ENCODE measurements at regions not wholly inside any gene's neighbourhood (a gene's known extent, or its start where the extent isn't known, plus 50 kb on each side); places are given as distances from the start of the nearest gene placed in this dataset.

DNA sequence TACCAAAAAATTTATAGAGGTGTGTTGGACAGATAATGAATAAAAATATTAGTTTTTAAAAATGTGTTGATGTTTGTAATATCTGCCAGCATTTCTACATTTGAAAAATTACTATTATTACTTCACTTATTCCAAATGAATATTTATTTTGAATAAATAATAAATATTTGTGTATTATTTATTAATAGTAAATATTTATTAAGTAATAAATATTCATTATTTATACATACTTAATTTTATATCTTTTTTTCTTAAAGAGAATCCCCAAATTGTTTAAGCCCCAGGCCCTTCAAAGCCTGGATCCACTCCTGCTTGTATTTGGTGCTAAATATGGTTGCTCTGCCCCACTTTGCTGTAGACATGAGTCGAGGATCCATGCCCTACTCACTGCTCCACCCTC, 60.5 kb upstream of the HOPX start:
- H3K4me1 ChIP-seq (ENCODE audit: control insufficient read depth, insufficient read depth, low read length), result no peaks in the 10 kb centered on the region
- H3K4me3 ChIP-seq (ENCODE audit: low read length), result no peak overlapping the region
- DNase-seq (no peak), ATAC-seq (no peak)
- no peak overlapping the region for H3K27ac ChIP-seq (ENCODE audit: low read length)
- 87% methylated on average over 1 of the region's 1 CpG for WGBS
- H3K27me3 ChIP-seq (ENCODE audit: control insufficient read depth, insufficient read depth), result no peaks in the 10 kb centered on the region
- intact Hi-C loops (cut with DNase I), result no loop called here
- H3K9me3 ChIP-seq (ENCODE audit: control insufficient read depth, low read length), result no peaks in the 10 kb centered on the region

- WGBS, result 52% methylated on average over 4 of the region's 4 CpGs
- H3K27ac ChIP-seq (ENCODE audit: low read length), result no peak overlapping the region
- intact Hi-C loops (cut with DNase I), result no loop called here
- no peak for DNase-seq
- no peaks in the 10 kb centered on the region for H3K27me3 ChIP-seq (ENCODE audit: control insufficient read depth, insufficient read depth)
- no peak for ATAC-seq
- no peaks in the 10 kb centered on the region for H3K9me3 ChIP-seq (ENCODE audit: control insufficient read depth, low read length)
- H3K4me3 ChIP-seq (ENCODE audit: low read length), result no peak overlapping the region
- no peaks in the 10 kb centered on the region for H3K4me1 ChIP-seq (ENCODE audit: control insufficient read depth, insufficient read depth, low read length)
Measured at GRCh38 chr4:56739066-56739777, 58.1 kb upstream of the HOPX start.

- no peak overlapping the region for H3K4me3 ChIP-seq (ENCODE audit: low read length)
- no peak for ATAC-seq
- no peaks in the 10 kb centered on the region for H3K9me3 ChIP-seq (ENCODE audit: control insufficient read depth, low read length)
- 90% methylated on average over 8 of the region's 8 CpGs for WGBS
- H3K4me1 ChIP-seq (ENCODE audit: control insufficient read depth, insufficient read depth, low read length), result no peaks in the 10 kb centered on the region
- H3K27ac ChIP-seq (ENCODE audit: low read length), result no peak overlapping the region
- H3K27me3 ChIP-seq (ENCODE audit: control insufficient read depth, insufficient read depth), result no peaks in the 10 kb centered on the region
- DNase-seq, result no peak
- intact Hi-C loops (cut with DNase I), result no loop called here
Measured at GRCh38 chr4:56737666-56738065, 56.6 kb upstream of the HOPX start.

- H3K9me3 ChIP-seq (ENCODE audit: control insufficient read depth, low read length), result no peaks in the 10 kb centered on the region
- no peaks in the 10 kb centered on the region for H3K4me1 ChIP-seq (ENCODE audit: control insufficient read depth, insufficient read depth, low read length)
- no peak overlapping the region for H3K27ac ChIP-seq (ENCODE audit: low read length)
- ATAC-seq (no peak), DNase-seq (no peak)
- intact Hi-C loops (cut with DNase I), result no loop called here
- 94% methylated on average over 5 of the region's 5 CpGs for WGBS
- no peak overlapping the region for H3K4me3 ChIP-seq (ENCODE audit: low read length)
- no peaks in the 10 kb centered on the region for H3K27me3 ChIP-seq (ENCODE audit: control insufficient read depth, insufficient read depth)
Measured at GRCh38 chr4:56733352-56733751, 52.3 kb upstream of the HOPX start.

- intact Hi-C loops (cut with DNase I), result no loop called here
- Histone ChIP-seq H3K4me1 (ENCODE audit: control insufficient read depth, insufficient read depth, low read length) (no peaks in the 10 kb centered on the region), H3K27ac (ENCODE audit: low read length) (no peak overlapping the region), H3K4me3 (ENCODE audit: low read length) (no peak overlapping the region), H3K9me3 (ENCODE audit: control insufficient read depth, low read length) (no peaks in the 10 kb centered on the region), H3K27me3 (ENCODE audit: control insufficient read depth, insufficient read depth) (no peaks in the 10 kb centered on the region)
- WGBS, result 59% methylated on average over 3 of the region's 3 CpGs
- ATAC-seq (no peak), DNase-seq (no peak)
Measured at GRCh38 chr4:56732301-56732700, 51.2 kb upstream of the HOPX start.

- Histone ChIP-seq H3K4me3 (ENCODE audit: low read length) (no peak overlapping the region), H3K9me3 (ENCODE audit: control insufficient read depth, low read length) (no peaks in the 10 kb centered on the region), H3K4me1 (ENCODE audit: control insufficient read depth, insufficient read depth, low read length) (no peaks in the 10 kb centered on the region), H3K27me3 (ENCODE audit: control insufficient read depth, insufficient read depth) (no peaks in the 10 kb centered on the region), H3K27ac (ENCODE audit: low read length) (no peak overlapping the region)
- intact Hi-C loops (cut with DNase I), result no loop called here
- ATAC-seq, result peak; percentile 39 to 47
- peak in 2 of 3 donors; percentile 74 to 81 for DNase-seq
- WGBS, result 40% methylated on average over 8 of the region's 8 CpGs
Measured at GRCh38 chr4:56731857-56732256, 50.8 kb upstream of the HOPX start.

Data from right cardiac atrium (tissue), 5 donors.